ENCODE measurements at regions not wholly inside any gene's neighbourhood (a gene's known extent, or its start where the extent isn't known, plus 50 kb on each side); places are given as distances from the start of the nearest gene placed in this dataset.

DNA sequence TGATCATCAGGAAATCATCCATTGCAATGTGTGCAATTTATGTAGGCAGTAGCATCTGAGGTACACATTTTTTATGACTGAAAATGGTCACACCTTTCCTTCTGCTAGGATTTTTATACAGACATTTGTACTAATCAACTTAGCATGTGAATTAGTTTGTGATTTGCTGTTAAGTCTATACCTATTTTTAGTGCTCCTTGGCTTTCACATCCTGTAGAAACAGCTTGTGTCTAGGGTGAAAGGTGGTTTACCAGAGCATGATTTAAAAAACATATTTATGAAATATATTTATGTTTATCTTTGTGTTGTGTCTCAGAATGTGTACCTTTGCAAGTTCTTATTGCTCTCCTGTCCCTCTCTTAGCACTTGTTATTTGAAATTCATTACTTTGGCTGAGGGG lies 916.0 kb downstream of the TECRL start:
- Histone ChIP-seq H3K27me3 (replicated peaks; ENCODE audit: control insufficient read depth, insufficient read depth, low read length) (no peaks in the 10 kb centered on the region), H3K4me3 (replicated peaks; ENCODE audit: low read depth, low read length) (no peak overlapping the region), H3K36me3 (ENCODE audit: control insufficient read depth, insufficient read depth, low read length) (no peaks in the 10 kb centered on the region)
- DNase-seq (ENCODE audit: extremely low read depth, insufficient read length), result no peak
- no peak for TF ChIP-seq CTCF (IDR thresholded peaks at IDR 0.05; ENCODE audit: insufficient read depth, low read length, poor library complexity, severe bottlenecking)

DNA sequence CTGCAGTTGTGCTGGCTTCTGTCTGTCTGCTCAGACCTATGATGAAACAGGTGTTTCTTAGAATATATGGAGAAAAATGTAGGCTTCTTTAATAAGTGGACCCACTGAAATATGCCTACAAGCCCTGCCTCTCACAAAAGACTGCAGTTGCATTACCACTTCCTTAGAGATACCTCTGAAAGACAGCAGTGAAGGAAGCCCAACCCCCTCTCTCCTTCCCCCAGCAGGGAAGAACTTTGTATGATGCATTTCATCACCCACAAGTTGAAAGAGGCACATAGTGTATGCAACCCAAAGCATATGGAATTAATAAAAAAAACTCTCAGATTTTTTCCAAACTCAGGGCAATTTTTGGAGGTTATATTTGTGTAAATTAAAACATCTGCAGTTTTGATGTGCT lies 916.7 kb downstream of the TECRL start:
- TF ChIP-seq CTCF (IDR thresholded peaks at IDR 0.05; ENCODE audit: insufficient read depth, low read length, poor library complexity, severe bottlenecking), result no peak
- DNase-seq (ENCODE audit: extremely low read depth, insufficient read length), result no peak
- Histone ChIP-seq H3K36me3 (ENCODE audit: control insufficient read depth, insufficient read depth, low read length) (no peaks in the 10 kb centered on the region), H3K27me3 (replicated peaks; ENCODE audit: control insufficient read depth, insufficient read depth, low read length) (no peaks in the 10 kb centered on the region), H3K4me3 (replicated peaks; ENCODE audit: low read depth, low read length) (no peak overlapping the region)

GRCh38 chr4:63464393-63464792 lies 944.9 kb downstream of the TECRL start:
- DNase-seq (ENCODE audit: extremely low read depth, insufficient read length), result no peak
- H3K36me3 ChIP-seq (ENCODE audit: control insufficient read depth, insufficient read depth, low read length), result no peaks in the 10 kb centered on the region
- H3K4me3 ChIP-seq (replicated peaks; ENCODE audit: low read depth, low read length), result no peak overlapping the region
- TF ChIP-seq CTCF (IDR thresholded peaks at IDR 0.05; ENCODE audit: insufficient read depth, low read length, poor library complexity, severe bottlenecking), result no peak
- H3K27me3 ChIP-seq (replicated peaks; ENCODE audit: control insufficient read depth, insufficient read depth, low read length), result no peaks in the 10 kb centered on the region

GRCh38 chr4:63460075-63460474 lies 949.2 kb downstream of the TECRL start:
- Histone ChIP-seq H3K27me3 (replicated peaks; ENCODE audit: control insufficient read depth, insufficient read depth, low read length) (no peaks in the 10 kb centered on the region), H3K36me3 (ENCODE audit: control insufficient read depth, insufficient read depth, low read length) (no peaks in the 10 kb centered on the region), H3K4me3 (replicated peaks; ENCODE audit: low read depth, low read length) (no peak overlapping the region)
- no peak for DNase-seq (ENCODE audit: extremely low read depth, insufficient read length)
- TF ChIP-seq CTCF (IDR thresholded peaks at IDR 0.05; ENCODE audit: insufficient read depth, low read length, poor library complexity, severe bottlenecking), result no peak

GRCh38 chr4:63459329-63459728 lies 949.9 kb downstream of the TECRL start:
- H3K27me3 ChIP-seq (replicated peaks; ENCODE audit: control insufficient read depth, insufficient read depth, low read length), result no peaks in the 10 kb centered on the region
- TF ChIP-seq CTCF (IDR thresholded peaks at IDR 0.05; ENCODE audit: insufficient read depth, low read length, poor library complexity, severe bottlenecking), result no peak
- H3K36me3 ChIP-seq (ENCODE audit: control insufficient read depth, insufficient read depth, low read length), result no peaks in the 10 kb centered on the region
- DNase-seq (ENCODE audit: extremely low read depth, insufficient read length), result no peak
- no peak overlapping the region for H3K4me3 ChIP-seq (replicated peaks; ENCODE audit: low read depth, low read length)

GRCh38 chr4:63458010-63458409 lies 951.2 kb downstream of the TECRL start:
- H3K27me3 ChIP-seq (replicated peaks; ENCODE audit: control insufficient read depth, insufficient read depth, low read length), result no peaks in the 10 kb centered on the region
- no peak for DNase-seq (ENCODE audit: extremely low read depth, insufficient read length)
- H3K4me3 ChIP-seq (replicated peaks; ENCODE audit: low read depth, low read length), result no peak overlapping the region
- no peaks in the 10 kb centered on the region for H3K36me3 ChIP-seq (ENCODE audit: control insufficient read depth, insufficient read depth, low read length)
- no peak for TF ChIP-seq CTCF (IDR thresholded peaks at IDR 0.05; ENCODE audit: insufficient read depth, low read length, poor library complexity, severe bottlenecking)

Data from GM06990 (cell line).